Aorta (tissue), 5 donors: ENCODE measurements at regions not wholly inside any gene's neighbourhood (a gene's known extent, or its start where the extent isn't known, plus 50 kb on each side); places are given as distances from the start of the nearest gene placed in this dataset.
A peak's percentile ranks its signal among the peaks of the same experiment; 100 is the strongest.

Source experiments
- ATAC-seq: fragments of 200-7000 bp; cut with Tn5 transposase; one replicate; pipeline ENCODE4 v1.9.1; 2022; ENCODE audit warnings: moderate library complexity; ENCODE audit not compliant: low FRiP score
- DNase-seq, 2 donors: peaks; one replicate each; pipeline ENCODE4 v3.0.0-alpha.2; 2020
- H3K27ac ChIP-seq, 2 donors: one replicate each; pipeline ENCODE4 v1.5.1; 2013; ENCODE audit warnings: low read length in 2 of 2, mild to moderate bottlenecking in 2 of 2, moderate library complexity in 2 of 2, control low read depth in 1 of 2, inconsistent platforms in 1 of 2, low read depth in 1 of 2
- H3K27me3 ChIP-seq, 2 donors: one replicate each; pipeline ENCODE4 v1.6.1; 2013; ENCODE audit warnings: control low read depth in 1 of 2, low read length in 1 of 2, mild to moderate bottlenecking in 1 of 2, moderate library complexity in 1 of 2; ENCODE audit not compliant: insufficient read depth in 2 of 2, control insufficient read depth in 1 of 2
- H3K36me3 ChIP-seq, 2 donors: one replicate each; pipeline ENCODE4 v1.6.1; 2013; ENCODE audit warnings: control low read depth in 1 of 2, low read length in 1 of 2, mild to moderate bottlenecking in 1 of 2; ENCODE audit not compliant: insufficient read depth in 2 of 2, control insufficient read depth in 1 of 2
- H3K4me1 ChIP-seq, 2 donors: one replicate each; pipeline ENCODE4 v1.6.1; 2013; ENCODE audit warnings: low read length in 2 of 2, control low read depth in 1 of 2, mild to moderate bottlenecking in 1 of 2, moderate library complexity in 1 of 2; ENCODE audit not compliant: insufficient read depth in 2 of 2, control insufficient read depth in 1 of 2
- H3K4me3 ChIP-seq, 2 donors: one replicate each; pipeline ENCODE4 v1.5.1; 2013; ENCODE audit warnings: low read length in 2 of 2, control low read depth in 1 of 2, mild to moderate bottlenecking in 1 of 2
- H3K9me3 ChIP-seq: one replicate; pipeline ENCODE4 v1.6.1; 2013; ENCODE audit warnings: mild to moderate bottlenecking, low read length; ENCODE audit not compliant: control insufficient read depth
- WGBS, 2 donors: extraction: QIAGEN DNeasy Blood & Tissue Kit; methylation state at CpG; one replicate each; pipeline ENCODE4 v1.1.7; 2013; 5-methylcytosine and 5-hydroxymethylcytosine counted together
- intact Hi-C, 2 donors: fragments of 100-400 bp; cut with DNase I; formaldehyde crosslinking; loops; one replicate each; pipeline versions ENCODE4 v1.14.2 to v1.15.0; 2022
- donor health status: healthy with polysubstance abuse.
- donor health status: Bipolar disorder and iron deficiency.
- donor health status: DM: no; HTN: no; CAD: no.
- donor health status: DM: no; HTN: no; CAD: no.
- donor health status: DM: yes; HTN: yes; CAD: no.

- Histone ChIP-seq H3K27me3 (no peaks in the 10 kb centered on the region), H3K36me3 (no peaks in the 10 kb centered on the region), H3K4me1 (peaks cover 0 to 5% of the 10 kb centered on the region in 2 donors), H3K4me3 (no peak overlapping the region), H3K9me3 (peaks cover 8% of the 10 kb centered on the region), H3K27ac (no peak overlapping the region)
- intact Hi-C loops, result no loop called here
- ATAC-seq (no peak), DNase-seq (no peak)
- 95 to 97% methylated on average over 1 of the region's 1 CpG for WGBS, 2 donors
These were observed 65.2 kb upstream of the LRCH1 start for GRCh38 chr13:46487748-46488147.

- Histone ChIP-seq H3K9me3 (peaks cover 11% of the 10 kb centered on the region), H3K4me3 (no peak overlapping the region), H3K27ac (no peak overlapping the region), H3K36me3 (no peaks in the 10 kb centered on the region), H3K4me1 (peaks cover 0 to 5% of the 10 kb centered on the region in 2 donors), H3K27me3 (no peaks in the 10 kb centered on the region)
- no peak for DNase-seq
- WGBS, 2 donors, result 82 to 89% methylated on average over 6 of the region's 6 CpGs
- no peak for ATAC-seq
- intact Hi-C loops, result no loop called here
These were observed 66.7 kb upstream of the LRCH1 start for GRCh38 chr13:46486270-46486669.

- Histone ChIP-seq H3K27me3 (no peaks in the 10 kb centered on the region), H3K27ac (no peak overlapping the region), H3K9me3 (peaks cover 13% of the 10 kb centered on the region), H3K4me1 (no peaks in the 10 kb centered on the region), H3K4me3 (no peak overlapping the region), H3K36me3 (no peaks in the 10 kb centered on the region)
- DNase-seq (no peak), ATAC-seq (no peak)
- intact Hi-C loops, result no loop called here
- WGBS, 2 donors, result 88 to 89% methylated on average over 3 of the region's 3 CpGs
These were observed 68.4 kb upstream of the LRCH1 start for GRCh38 chr13:46484561-46484960.

GRCh38 chr13:46481166-46481565, 71.8 kb upstream of the LRCH1 start:
- Histone ChIP-seq H3K27ac (no peak overlapping the region), H3K36me3 (no peaks in the 10 kb centered on the region), H3K9me3 (peaks cover 13% of the 10 kb centered on the region), H3K4me3 (no peak overlapping the region), H3K4me1 (no peaks in the 10 kb centered on the region), H3K27me3 (no peaks in the 10 kb centered on the region)
- intact Hi-C loops, result no loop called here
- ATAC-seq, result peak; percentile 39
- WGBS, 2 donors, result 75 to 79% methylated on average over 4 of the region's 4 CpGs
- no peak for DNase-seq

- peaks cover 12% of the 10 kb centered on the region for H3K9me3 ChIP-seq
These were observed 72.8 kb upstream of the LRCH1 start for GRCh38 chr13:46480131-46480530.

GRCh38 chr13:46479691-46480090, 73.3 kb upstream of the LRCH1 start:
- Histone ChIP-seq H3K27ac (no peak overlapping the region), H3K36me3 (no peaks in the 10 kb centered on the region), H3K9me3 (peaks cover 10% of the 10 kb centered on the region), H3K4me3 (no peak overlapping the region), H3K4me1 (no peaks in the 10 kb centered on the region), H3K27me3 (no peaks in the 10 kb centered on the region)
- no peak for DNase-seq
- intact Hi-C loops, result no loop called here
- no peak for ATAC-seq
- WGBS, 2 donors, result 82 to 89% methylated on average over 1 of the region's 1 CpG

More at GRCh38 chr13:46480131-46480530, 72.8 kb upstream of the LRCH1 start:
- Histone ChIP-seq H3K36me3 (no peaks in the 10 kb centered on the region), H3K4me1 (no peaks in the 10 kb centered on the region), H3K4me3 (no peak overlapping the region), H3K27me3 (no peaks in the 10 kb centered on the region), H3K27ac (no peak overlapping the region)
- intact Hi-C loops, result no loop called here
- 95% methylated on average over 5 of the region's 5 CpGs for WGBS, 2 donors
- DNase-seq, result no peak
- no peak for ATAC-seq

GRCh38 chr13:46479283-46479682, 73.7 kb upstream of the LRCH1 start:
- Histone ChIP-seq H3K4me3 (no peak overlapping the region), H3K4me1 (no peaks in the 10 kb centered on the region), H3K27me3 (no peaks in the 10 kb centered on the region), H3K9me3 (peaks cover 10% of the 10 kb centered on the region), H3K36me3 (no peaks in the 10 kb centered on the region), H3K27ac (no peak overlapping the region)
- no peak for ATAC-seq
- intact Hi-C loops, result no loop called here
- 96 to 100% methylated on average over 1 of the region's 1 CpG for WGBS, 2 donors
- DNase-seq, result no peak

GRCh38 chr13:46478651-46479050, 74.3 kb upstream of the LRCH1 start:
- H3K9me3 ChIP-seq, result peaks cover 9% of the 10 kb centered on the region
- intact Hi-C loops, result no loop called here
- H3K4me1 ChIP-seq, result no peaks in the 10 kb centered on the region
- no peak overlapping the region for H3K27ac ChIP-seq
- ATAC-seq (no peak), DNase-seq (no peak)
- 45 to 51% methylated on average over 1 of the region's 1 CpG for WGBS, 2 donors
- no peaks in the 10 kb centered on the region for H3K27me3 ChIP-seq
- H3K36me3 ChIP-seq, result no peaks in the 10 kb centered on the region
- H3K4me3 ChIP-seq, result no peak overlapping the region

- peaks cover under 1% of the 10 kb centered on the region for H3K9me3 ChIP-seq
- ATAC-seq (no peak), DNase-seq (no peak)
- H3K36me3 ChIP-seq, result no peaks in the 10 kb centered on the region
- H3K27ac ChIP-seq, result no peak overlapping the region
- no peak overlapping the region for H3K4me3 ChIP-seq
- WGBS, 2 donors, result 30 to 34% methylated on average over 2 of the region's 2 CpGs
- intact Hi-C loops, result no loop called here
- no peaks in the 10 kb centered on the region for H3K4me1 ChIP-seq
- H3K27me3 ChIP-seq, result no peaks in the 10 kb centered on the region
These were observed 76.8 kb upstream of the LRCH1 start for GRCh38 chr13:46476174-46476573.
